Ishikawa (cell line): ENCODE measurements at regions not wholly inside any gene's neighbourhood (a gene's known extent, or its start where the extent isn't known, plus 50 kb on each side); places are given as distances from the start of the nearest gene placed in this dataset.

Source experiments
- CEBPB ChIP-seq: IDR thresholded peaks from 2 replicates; pipeline ENCODE4 v1.6.1; 2012
- CREB1 ChIP-seq: IDR thresholded peaks from 2 replicates; pipeline ENCODE4 v1.6.1; 2012; ENCODE audit warnings: low read depth
- EGR1 ChIP-seq: IDR thresholded peaks from 2 replicates; pipeline ENCODE4 v1.6.1; 2012
- EP300 ChIP-seq: IDR thresholded peaks from 2 replicates; pipeline ENCODE4 v1.6.1; 2012; ENCODE audit warnings: borderline replicate concordance
- FOXM1 ChIP-seq: IDR thresholded peaks from 2 replicates; pipeline ENCODE4 v1.6.1; 2012; ENCODE audit warnings: low read depth, borderline replicate concordance
- MAX ChIP-seq: IDR thresholded peaks from 2 replicates; pipeline ENCODE4 v1.6.1; 2012
- RAD21 ChIP-seq: IDR thresholded peaks from 2 replicates; pipeline ENCODE4 v1.6.1; 2012; ENCODE audit warnings: low read depth
- REST ChIP-seq: IDR thresholded peaks from 2 replicates; pipeline ENCODE4 v1.6.1; 2012; ENCODE audit warnings: low read depth, mild to moderate bottlenecking
- TAF1 ChIP-seq: IDR thresholded peaks from 2 replicates; pipeline ENCODE4 v1.6.1; 2012; ENCODE audit warnings: low read depth, mild to moderate bottlenecking
- TCF12 ChIP-seq: IDR thresholded peaks from 2 replicates; pipeline ENCODE4 v1.6.1; 2012; ENCODE audit warnings: low read depth
- TEAD4 ChIP-seq: IDR thresholded peaks from 2 replicates; pipeline ENCODE4 v1.6.1; 2012
- USF1 ChIP-seq: IDR thresholded peaks from 2 replicates; pipeline ENCODE4 v1.6.1; 2012
- YY1 ChIP-seq: IDR thresholded peaks from 2 replicates; pipeline ENCODE4 v1.6.1; 2012; ENCODE audit warnings: low read depth
- ZBTB7A ChIP-seq: IDR thresholded peaks from 2 replicates; pipeline ENCODE4 v1.6.1; 2012; ENCODE audit warnings: low read depth

- TF ChIP-seq REST (no peak), EP300 (no peak), FOXM1 (no peak), MAX (no peak), TEAD4 (no peak), EGR1 (no peak), TAF1 (no peak), RAD21 (no peak), YY1 (no peak), CEBPB (no peak), USF1 (no peak), TCF12 (no peak), CREB1 (no peak), ZBTB7A (no peak)
These were observed 881.8 kb downstream of the BRD1 start for GRCh38 chr22:48945621-48946458.
